ENCODE measurements at regions not wholly inside any gene's neighbourhood (a gene's known extent, or its start where the extent isn't known, plus 50 kb on each side); places are given as distances from the start of the nearest gene placed in this dataset.
"Not testable (repeated sequence)": the region's sequence is repeated elsewhere in the genome, so short reads cannot be mapped to it uniquely, and the experiment has no call there.

DNA sequence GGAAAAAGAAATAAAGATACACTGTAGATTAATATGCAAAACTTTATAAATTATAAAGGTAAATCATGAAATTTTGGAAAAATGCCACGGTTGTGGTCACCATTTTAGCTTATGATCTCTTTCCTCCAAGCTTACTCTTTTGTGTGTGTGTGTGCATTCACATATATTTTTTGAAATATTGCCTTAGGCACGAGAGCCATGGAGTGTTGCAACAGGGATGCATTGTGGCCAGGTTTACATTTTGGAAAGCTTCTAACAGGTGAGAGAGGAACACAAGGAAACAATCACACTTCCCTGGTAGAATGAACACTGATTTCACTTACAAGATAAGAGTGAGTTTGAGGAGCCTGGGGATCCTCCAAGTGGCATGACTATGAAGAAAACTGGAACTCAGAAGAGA lies 214.5 kb upstream of the TENT5A start:
- TF ChIP-seq, protein P1, sequence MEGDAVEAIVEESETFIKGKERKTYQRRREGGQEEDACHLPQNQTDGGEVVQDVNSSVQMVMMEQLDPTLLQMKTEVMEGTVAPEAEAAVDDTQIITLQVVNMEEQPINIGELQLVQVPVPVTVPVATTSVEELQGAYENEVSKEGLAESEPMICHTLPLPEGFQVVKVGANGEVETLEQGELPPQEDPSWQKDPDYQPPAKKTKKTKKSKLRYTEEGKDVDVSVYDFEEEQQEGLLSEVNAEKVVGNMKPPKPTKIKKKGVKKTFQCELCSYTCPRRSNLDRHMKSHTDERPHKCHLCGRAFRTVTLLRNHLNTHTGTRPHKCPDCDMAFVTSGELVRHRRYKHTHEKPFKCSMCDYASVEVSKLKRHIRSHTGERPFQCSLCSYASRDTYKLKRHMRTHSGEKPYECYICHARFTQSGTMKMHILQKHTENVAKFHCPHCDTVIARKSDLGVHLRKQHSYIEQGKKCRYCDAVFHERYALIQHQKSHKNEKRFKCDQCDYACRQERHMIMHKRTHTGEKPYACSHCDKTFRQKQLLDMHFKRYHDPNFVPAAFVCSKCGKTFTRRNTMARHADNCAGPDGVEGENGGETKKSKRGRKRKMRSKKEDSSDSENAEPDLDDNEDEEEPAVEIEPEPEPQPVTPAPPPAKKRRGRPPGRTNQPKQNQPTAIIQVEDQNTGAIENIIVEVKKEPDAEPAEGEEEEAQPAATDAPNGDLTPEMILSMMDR (IDR thresholded peaks at IDR 0.05; ENCODE audit: low read depth, low read length): no peak
- no peak for TF ChIP-seq EZH2phosphoT487 (IDR thresholded peaks at IDR 0.05; ENCODE audit: low read depth)
- no peaks in the 10 kb centered on the region for H3K36me3 ChIP-seq (replicated peaks; ENCODE audit: low read depth, low read length)
- H3K4me2 ChIP-seq (ENCODE audit: low read length): no peak overlapping the region
- H3K4me1 ChIP-seq (ENCODE audit: low read length): no peaks in the 10 kb centered on the region
- H2AFZ ChIP-seq (ENCODE audit: low read depth, low read length): no peak overlapping the region
- H3K9ac ChIP-seq (ENCODE audit: low read length): no peak overlapping the region
- no peaks in the 10 kb centered on the region for H3K79me2 ChIP-seq (ENCODE audit: low read length)
- no peaks in the 10 kb centered on the region for H3K9me3 ChIP-seq (ENCODE audit: insufficient read depth, low read length)
- H4K20me1 ChIP-seq (ENCODE audit: insufficient read depth, low read length): no peaks in the 10 kb centered on the region
- no peak overlapping the region for H3K4me3 ChIP-seq (ENCODE audit: low read length)
- no peak overlapping the region for H3K27ac ChIP-seq (ENCODE audit: low read length)
- H3K27me3 ChIP-seq (ENCODE audit: low read depth, low read length): no peaks in the 10 kb centered on the region

DNA sequence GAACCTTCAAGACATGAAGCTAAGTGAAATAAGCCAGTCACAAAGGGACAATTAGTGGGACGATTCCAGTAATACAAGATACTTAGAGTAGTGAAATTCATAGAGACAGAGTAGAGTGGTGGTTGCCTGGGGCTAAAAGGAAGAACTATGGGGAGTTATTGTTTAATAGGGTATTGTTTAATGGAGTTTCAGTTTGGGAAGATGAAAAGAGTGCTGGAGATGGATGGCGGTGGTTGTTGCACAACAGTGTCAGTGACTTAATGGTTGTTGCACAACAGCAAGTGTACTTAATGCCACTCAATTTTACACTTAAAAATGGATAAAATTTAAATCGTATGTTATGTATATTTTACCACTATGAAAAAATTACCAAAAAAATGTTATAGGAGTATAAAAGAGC lies 209.7 kb upstream of the TENT5A start:
- no peak overlapping the region for H3K27ac ChIP-seq (ENCODE audit: low read length)

DNA sequence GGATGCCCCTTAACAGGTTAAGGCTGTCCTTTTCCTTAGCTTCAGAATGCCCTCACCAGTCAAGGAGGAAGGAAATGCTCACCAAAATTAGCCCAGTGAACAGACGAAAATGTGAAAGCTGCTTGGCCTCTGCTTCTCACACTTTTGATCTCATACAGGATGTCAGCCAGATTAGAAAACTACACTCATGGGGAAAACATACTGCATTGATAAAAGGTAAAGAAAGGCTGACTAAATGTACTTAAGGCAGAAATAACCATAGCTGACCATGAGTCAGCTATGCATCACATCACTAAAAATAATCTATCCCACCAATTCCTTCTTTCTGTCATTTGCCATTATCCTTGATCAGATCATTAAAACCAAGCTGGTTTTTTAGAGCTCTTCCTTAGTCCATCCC lies 198.4 kb upstream of the TENT5A start:
- no peaks in the 10 kb centered on the region for H4K20me1 ChIP-seq (ENCODE audit: insufficient read depth, low read length)
- H3K27me3 ChIP-seq (ENCODE audit: low read depth, low read length): no peaks in the 10 kb centered on the region
- no peak overlapping the region for H3K4me3 ChIP-seq (ENCODE audit: low read length)
- no peak overlapping the region for H3K27ac ChIP-seq (ENCODE audit: low read length)
- H3K9ac ChIP-seq (ENCODE audit: low read length): no peak overlapping the region
- no peaks in the 10 kb centered on the region for H3K79me2 ChIP-seq (ENCODE audit: low read length)
- no peaks in the 10 kb centered on the region for H3K9me3 ChIP-seq (ENCODE audit: insufficient read depth, low read length)
- no peaks in the 10 kb centered on the region for H3K4me1 ChIP-seq (ENCODE audit: low read length)
- no peak for TF ChIP-seq EZH2phosphoT487 (IDR thresholded peaks at IDR 0.05; ENCODE audit: low read depth)
- TF ChIP-seq, protein P1 (IDR thresholded peaks at IDR 0.05; ENCODE audit: low read depth, low read length): no peak
- no peak overlapping the region for H2AFZ ChIP-seq (ENCODE audit: low read depth, low read length)
- H3K4me2 ChIP-seq (ENCODE audit: low read length): no peak overlapping the region
- H3K36me3 ChIP-seq (replicated peaks; ENCODE audit: low read depth, low read length): no peaks in the 10 kb centered on the region

More for the DNA sequence above, 209.7 kb upstream of the TENT5A start:
- Histone ChIP-seq H3K4me2 (ENCODE audit: low read length) (no peak overlapping the region), H4K20me1 (ENCODE audit: insufficient read depth, low read length) (no peaks in the 10 kb centered on the region), H3K9me3 (ENCODE audit: insufficient read depth, low read length) (no peaks in the 10 kb centered on the region), H3K4me1 (ENCODE audit: low read length) (no peaks in the 10 kb centered on the region), H3K79me2 (ENCODE audit: low read length) (no peaks in the 10 kb centered on the region), H2AFZ (ENCODE audit: low read depth, low read length) (no peak overlapping the region), H3K9ac (ENCODE audit: low read length) (no peak overlapping the region), H3K4me3 (ENCODE audit: low read length) (no peak overlapping the region), H3K36me3 (replicated peaks; ENCODE audit: low read depth, low read length) (no peaks in the 10 kb centered on the region), H3K27me3 (ENCODE audit: low read depth, low read length) (no peaks in the 10 kb centered on the region)
- TF ChIP-seq EZH2phosphoT487 (IDR thresholded peaks at IDR 0.05; ENCODE audit: low read depth): no peak
- TF ChIP-seq, protein P1 (IDR thresholded peaks at IDR 0.05; ENCODE audit: low read depth, low read length): no peak

DNA sequence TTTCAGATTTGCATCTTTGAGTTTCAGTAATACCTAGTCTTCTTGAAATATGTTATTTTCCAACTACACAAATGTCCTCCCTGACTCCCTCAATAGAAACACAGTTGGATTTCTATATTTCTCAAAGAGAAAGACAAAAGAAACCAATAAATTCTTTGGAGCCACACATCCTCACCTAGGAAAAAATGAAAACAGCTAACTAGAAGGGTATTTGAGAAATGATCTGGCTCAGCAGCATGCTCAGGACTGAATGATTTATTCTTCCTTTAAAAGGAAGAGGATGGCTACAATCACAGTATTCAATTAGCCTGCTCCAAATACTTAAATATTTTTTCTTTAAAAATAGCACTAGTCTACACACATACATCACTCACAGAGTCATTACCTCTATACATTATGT lies 196.4 kb upstream of the TENT5A start:
- Histone ChIP-seq H2AFZ (ENCODE audit: low read depth, low read length) (no peak overlapping the region), H3K27me3 (ENCODE audit: low read depth, low read length) (no peaks in the 10 kb centered on the region), H3K79me2 (ENCODE audit: low read length) (no peaks in the 10 kb centered on the region), H3K9ac (ENCODE audit: low read length) (no peak overlapping the region), H3K9me3 (ENCODE audit: insufficient read depth, low read length) (no peaks in the 10 kb centered on the region), H3K4me1 (ENCODE audit: low read length) (no peaks in the 10 kb centered on the region), H3K4me3 (ENCODE audit: low read length) (no peak overlapping the region), H3K4me2 (ENCODE audit: low read length) (no peak overlapping the region), H4K20me1 (ENCODE audit: insufficient read depth, low read length) (no peaks in the 10 kb centered on the region), H3K27ac (ENCODE audit: low read length) (no peak overlapping the region), H3K36me3 (replicated peaks; ENCODE audit: low read depth, low read length) (no peaks in the 10 kb centered on the region)
- no peak for TF ChIP-seq EZH2phosphoT487 (IDR thresholded peaks at IDR 0.05; ENCODE audit: low read depth)
- TF ChIP-seq, protein P1 (IDR thresholded peaks at IDR 0.05; ENCODE audit: low read depth, low read length): no peak

DNA sequence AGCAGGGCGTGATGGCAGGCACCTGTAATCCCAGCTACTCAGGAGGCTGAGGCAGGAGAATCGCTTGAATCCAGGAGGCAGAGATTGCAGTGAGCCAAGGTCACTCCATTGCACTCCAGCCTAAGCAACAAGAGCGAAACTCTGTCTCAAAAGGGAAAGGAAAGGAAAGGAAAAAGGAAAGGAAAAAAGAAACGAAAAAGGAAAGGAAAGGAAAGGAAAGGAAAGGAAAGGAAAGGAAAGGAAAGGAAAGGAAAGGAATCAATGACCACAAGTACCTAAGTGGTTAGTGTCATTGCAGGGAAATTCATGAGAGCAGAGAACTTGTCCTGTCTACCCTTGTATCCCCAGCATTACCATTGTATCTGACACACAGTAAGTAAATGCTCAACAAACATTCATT lies 195.7 kb upstream of the TENT5A start:
- not testable (repeated sequence) for H3K4me1 ChIP-seq (ENCODE audit: low read length); H3K36me3 ChIP-seq (replicated peaks; ENCODE audit: low read depth, low read length); H3K9ac ChIP-seq (ENCODE audit: low read length); H3K9me3 ChIP-seq (ENCODE audit: insufficient read depth, low read length); H3K27ac ChIP-seq (ENCODE audit: low read length); H4K20me1 ChIP-seq (ENCODE audit: insufficient read depth, low read length); H2AFZ ChIP-seq (ENCODE audit: low read depth, low read length); H3K79me2 ChIP-seq (ENCODE audit: low read length); H3K4me2 ChIP-seq (ENCODE audit: low read length); H3K27me3 ChIP-seq (ENCODE audit: low read depth, low read length); H3K4me3 ChIP-seq (ENCODE audit: low read length)
